Peyer's patch (tissue), 4 donors: ENCODE measurements at regions not wholly inside any gene's neighbourhood (a gene's known extent, or its start where the extent isn't known, plus 50 kb on each side); places are given as distances from the start of the nearest gene placed in this dataset.

Experiments
- POLR2A ChIP-seq, 2 donors: fragments of 450-650 bp; IDR thresholded peaks; one replicate each; pipeline ENCODE4 v1.5.1; 2017; ENCODE audit warnings: antibody characterized with exemption in 2 of 2, mild to moderate bottlenecking in 2 of 2, moderate library complexity in 2 of 2
- TF ChIP-seq, protein P1 (sequence below), 6 experiments: fragments of 450-650 bp in 4 of 6; fragments of 200-600 bp in 2 of 6; sonication (generic) in 1 of 6; IDR thresholded peaks; one replicate each; pipeline ENCODE4 v1.5.1; 2017 to 2019; ENCODE audit warnings: antibody characterized with exemption in 6 of 6, mild to moderate bottlenecking in 3 of 6, moderate library complexity in 1 of 6

DNA sequence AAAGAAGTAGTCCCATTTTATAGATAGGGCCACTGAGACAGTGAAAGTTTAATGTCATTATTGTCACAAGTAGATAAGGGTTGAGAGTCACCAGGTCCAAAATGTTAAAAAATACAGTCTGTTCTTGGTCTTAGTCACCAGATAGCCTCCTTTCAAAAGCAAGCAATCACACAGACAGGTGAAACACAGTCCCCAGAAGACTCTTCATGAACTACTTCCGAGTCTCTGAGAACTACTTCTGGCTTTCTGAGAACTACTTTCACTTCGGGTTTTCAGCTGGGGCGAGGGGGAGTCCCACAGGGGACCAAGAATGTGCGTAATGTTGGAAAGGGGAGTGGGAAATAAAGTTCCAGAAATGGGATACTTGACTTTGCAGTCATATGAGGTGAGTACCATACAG, 143.2 kb downstream of the HHIPL2 start:
- no peak for TF ChIP-seq POLR2A (IDR thresholded peaks at IDR 0.05)
- TF ChIP-seq, protein P1, sequence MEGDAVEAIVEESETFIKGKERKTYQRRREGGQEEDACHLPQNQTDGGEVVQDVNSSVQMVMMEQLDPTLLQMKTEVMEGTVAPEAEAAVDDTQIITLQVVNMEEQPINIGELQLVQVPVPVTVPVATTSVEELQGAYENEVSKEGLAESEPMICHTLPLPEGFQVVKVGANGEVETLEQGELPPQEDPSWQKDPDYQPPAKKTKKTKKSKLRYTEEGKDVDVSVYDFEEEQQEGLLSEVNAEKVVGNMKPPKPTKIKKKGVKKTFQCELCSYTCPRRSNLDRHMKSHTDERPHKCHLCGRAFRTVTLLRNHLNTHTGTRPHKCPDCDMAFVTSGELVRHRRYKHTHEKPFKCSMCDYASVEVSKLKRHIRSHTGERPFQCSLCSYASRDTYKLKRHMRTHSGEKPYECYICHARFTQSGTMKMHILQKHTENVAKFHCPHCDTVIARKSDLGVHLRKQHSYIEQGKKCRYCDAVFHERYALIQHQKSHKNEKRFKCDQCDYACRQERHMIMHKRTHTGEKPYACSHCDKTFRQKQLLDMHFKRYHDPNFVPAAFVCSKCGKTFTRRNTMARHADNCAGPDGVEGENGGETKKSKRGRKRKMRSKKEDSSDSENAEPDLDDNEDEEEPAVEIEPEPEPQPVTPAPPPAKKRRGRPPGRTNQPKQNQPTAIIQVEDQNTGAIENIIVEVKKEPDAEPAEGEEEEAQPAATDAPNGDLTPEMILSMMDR (IDR thresholded peaks at IDR 0.05): no peak
